ENCODE measurements at regions not wholly inside any gene's neighbourhood (a gene's known extent, or its start where the extent isn't known, plus 50 kb on each side); places are given as distances from the start of the nearest gene placed in this dataset.

- no TSS peak for BruUV-seq (replicated peaks)
- H3K36me3 ChIP-seq (ENCODE audit: control insufficient read depth in 2 of 2, extremely low read depth in 1 of 2, insufficient read depth in 2 of 2, low read length in 2 of 2): no peaks in the 10 kb centered on the region
- no peak overlapping the region for H3K4me2 ChIP-seq (ENCODE audit: insufficient read depth, low read length)
- FAIRE-seq: no peak
- DNase-seq (ENCODE audit: low read depth, low spot score): no peak
- no peaks in the 10 kb centered on the region for H3K9me1 ChIP-seq (replicated peaks; ENCODE audit: control insufficient read depth, extremely low read depth, insufficient read depth, low read length)
- TF ChIP-seq CTCF (IDR thresholded peaks at IDR 0.05; ENCODE audit: extremely low read depth in 1 of 2, insufficient read depth in 1 of 2, low read depth in 1 of 2, low read length in 2 of 2): no peak
- TF ChIP-seq FOS (IDR thresholded peaks at IDR 0.05; ENCODE audit: borderline replicate concordance, insufficient read depth, low read length): no peak
- TF ChIP-seq, protein P1, sequence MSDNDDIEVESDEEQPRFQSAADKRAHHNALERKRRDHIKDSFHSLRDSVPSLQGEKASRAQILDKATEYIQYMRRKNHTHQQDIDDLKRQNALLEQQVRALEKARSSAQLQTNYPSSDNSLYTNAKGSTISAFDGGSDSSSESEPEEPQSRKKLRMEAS (IDR thresholded peaks at IDR 0.05; ENCODE audit: insufficient read depth, insufficient read length): no peak
- no peak for TF ChIP-seq EZH2 (IDR thresholded peaks at IDR 0.05; ENCODE audit: borderline replicate concordance, low read depth, low read length, severe bottlenecking)
- TF ChIP-seq POLR2A (IDR thresholded peaks at IDR 0.05; ENCODE audit: low read depth, low read length): no peak
- ChIA-PET POLR2A (no interaction called here), CTCF (no interaction called here)
- H3K79me2 ChIP-seq (ENCODE audit: control insufficient read depth, insufficient read depth, low read length): no peaks in the 10 kb centered on the region
- dilution Hi-C loops (cut with MboI; ENCODE audit: extremely low pct_ligation_motif_present, low sequenced_read_pairs): no loop called here
- H3K4me1 ChIP-seq (ENCODE audit: control insufficient read depth, extremely low read depth, insufficient read depth, low read length): no peaks in the 10 kb centered on the region
- H3K9me3 ChIP-seq (replicated peaks; ENCODE audit: control insufficient read depth, insufficient read depth, low read length): peaks cover 2% of the 10 kb centered on the region
- no peaks in the 10 kb centered on the region for H3K27me3 ChIP-seq (ENCODE audit: control insufficient read depth in 2 of 2, insufficient read depth in 2 of 2, low read length in 2 of 2)
- H3K4me3 ChIP-seq (replicated peaks in 1 of 3; ENCODE audit: insufficient read depth in 1 of 3, low read depth in 1 of 3, low read length in 3 of 3): no peak overlapping the region
- H3K9ac ChIP-seq (replicated peaks; ENCODE audit: extremely low read depth, insufficient read depth, low read length): no peak overlapping the region
- intact Hi-C loops (cut with micrococcal nuclease): no loop called here
- H4K20me1 ChIP-seq (replicated peaks; ENCODE audit: control insufficient read depth, extremely low read depth, insufficient read depth, low read length): no peaks in the 10 kb centered on the region
- no peak overlapping the region for H2AFZ ChIP-seq (ENCODE audit: low read depth, low read length)
- no peak overlapping the region for H3K27ac ChIP-seq (ENCODE audit: insufficient read depth, low read depth, low read length)
Measured at GRCh38 chr16:13393816-13394215, 492.4 kb downstream of the SHISA9 start.

DNA sequence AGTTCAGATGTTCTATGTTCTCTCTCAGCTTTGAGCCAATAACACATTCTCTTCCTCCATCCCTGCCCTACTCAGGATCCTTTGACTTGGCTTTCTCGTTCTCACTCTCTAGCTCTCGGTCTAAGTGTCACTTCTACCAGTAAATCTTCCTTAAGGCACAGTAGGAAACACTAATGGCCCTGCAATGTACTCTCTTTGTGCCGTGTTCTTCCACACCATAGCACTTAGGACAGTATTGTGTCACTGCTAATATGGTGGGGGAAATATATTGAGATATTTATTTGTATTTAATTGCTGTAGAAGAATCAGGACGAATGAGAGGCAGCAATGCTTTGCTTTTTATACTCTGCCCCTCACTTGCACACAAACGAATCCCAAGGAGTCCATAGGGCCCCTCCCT lies 493.1 kb downstream of the SHISA9 start:
- CTCF ChIA-PET: no interaction called here
- Histone ChIP-seq H3K79me2 (ENCODE audit: control insufficient read depth, insufficient read depth, low read length) (no peaks in the 10 kb centered on the region), H3K27ac (ENCODE audit: insufficient read depth, low read depth, low read length) (no peak overlapping the region), H3K9me1 (replicated peaks; ENCODE audit: control insufficient read depth, extremely low read depth, insufficient read depth, low read length) (no peaks in the 10 kb centered on the region), H4K20me1 (replicated peaks; ENCODE audit: control insufficient read depth, extremely low read depth, insufficient read depth, low read length) (no peaks in the 10 kb centered on the region), H2AFZ (ENCODE audit: low read depth, low read length) (no peak overlapping the region), H3K4me1 (ENCODE audit: control insufficient read depth, extremely low read depth, insufficient read depth, low read length) (no peaks in the 10 kb centered on the region), H3K9me3 (replicated peaks; ENCODE audit: control insufficient read depth, insufficient read depth, low read length) (peaks cover 2% of the 10 kb centered on the region), H3K27me3 (ENCODE audit: control insufficient read depth in 2 of 2, insufficient read depth in 2 of 2, low read length in 2 of 2) (no peaks in the 10 kb centered on the region), H3K36me3 (ENCODE audit: control insufficient read depth in 2 of 2, extremely low read depth in 1 of 2, insufficient read depth in 2 of 2, low read length in 2 of 2) (no peaks in the 10 kb centered on the region), H3K4me2 (ENCODE audit: insufficient read depth, low read length) (no peak overlapping the region), H3K9ac (replicated peaks; ENCODE audit: extremely low read depth, insufficient read depth, low read length) (no peak overlapping the region), H3K4me3 (replicated peaks in 1 of 3; ENCODE audit: insufficient read depth in 1 of 3, low read depth in 1 of 3, low read length in 3 of 3) (no peak overlapping the region)
- FAIRE-seq (no peak), DNase-seq (ENCODE audit: low read depth, low spot score) (no peak)
- no TSS peak for BruUV-seq (replicated peaks)
- dilution Hi-C loops (cut with MboI; ENCODE audit: extremely low pct_ligation_motif_present, low sequenced_read_pairs) (no loop called here), intact Hi-C loops (cut with micrococcal nuclease) (no loop called here)
- TF ChIP-seq GATA2 (IDR thresholded peaks at IDR 0.05; ENCODE audit: insufficient read depth, insufficient read length, low read depth, low read length): no peak
- no peak for TF ChIP-seq EZH2 (IDR thresholded peaks at IDR 0.05; ENCODE audit: borderline replicate concordance, low read depth, low read length, severe bottlenecking)
- TF ChIP-seq FOS (IDR thresholded peaks at IDR 0.05; ENCODE audit: borderline replicate concordance, insufficient read depth, low read length): no peak
- TF ChIP-seq CTCF (IDR thresholded peaks at IDR 0.05; ENCODE audit: extremely low read depth in 1 of 2, insufficient read depth in 1 of 2, low read depth in 1 of 2, low read length in 2 of 2): no peak
- TF ChIP-seq JUN (IDR thresholded peaks at IDR 0.05; ENCODE audit: borderline replicate concordance, insufficient read depth, insufficient read length, low read depth): no peak
- no peak for TF ChIP-seq POLR2A (IDR thresholded peaks at IDR 0.05; ENCODE audit: low read depth, low read length)
- no peak for TF ChIP-seq MYC (IDR thresholded peaks at IDR 0.05; ENCODE audit: low read depth, low read length)
- TF ChIP-seq POLR2AphosphoS5 (IDR thresholded peaks at IDR 0.05; ENCODE audit: insufficient read depth, low read depth, low read length): no peak
- TF ChIP-seq, protein P1 (IDR thresholded peaks at IDR 0.05; ENCODE audit: insufficient read depth, insufficient read length): no peak
- POLR2A ChIA-PET: no interaction called here

All from endothelial cell of umbilical vein (primary cell).